Type B pancreatic cell (in vitro differentiated cells): ENCODE measurements at regions not wholly inside any gene's neighbourhood (a gene's known extent, or its start where the extent isn't known, plus 50 kb on each side); places are given as distances from the start of the nearest gene placed in this dataset.
"Not testable (repeated sequence)": the region's sequence is repeated elsewhere in the genome, so short reads cannot be mapped to it uniquely, and the experiment has no call there.

Experiments
- DNase-seq: peaks from one replicate; pipeline ENCODE4 v3.0.0; 2021; ENCODE audit warnings: mixed read lengths; ENCODE audit not compliant: unreplicated experiment; ENCODE audit errors: extremely low spot score
- H3K27ac Mint-ChIP-seq: 2 replicates; pipeline ENCODE4 v1.8.0; 2021; ENCODE audit warnings: mild to moderate bottlenecking, mixed read lengths
- H3K27me3 Mint-ChIP-seq: 2 replicates; pipeline ENCODE4 v1.8.0; 2021; ENCODE audit warnings: mixed read lengths
- H3K36me3 Mint-ChIP-seq: 2 replicates; pipeline ENCODE4 v1.8.0; 2021; ENCODE audit warnings: mixed read lengths
- H3K4me1 Mint-ChIP-seq: one replicate; pipeline ENCODE4 v1.8.0; 2021; ENCODE audit warnings: mixed read lengths; ENCODE audit not compliant: unreplicated experiment
- H3K4me3 Mint-ChIP-seq: 2 replicates; pipeline ENCODE4 v1.8.0; 2021; ENCODE audit warnings: mild to moderate bottlenecking, mixed read lengths
- H3K9me3 Mint-ChIP-seq: 2 replicates; pipeline ENCODE4 v1.8.0; 2021; ENCODE audit warnings: mixed read lengths
- CTCF ChIP-seq: fragments of 200-600 bp; sonication (generic); conservative IDR thresholded peaks from 2 replicates; pipeline ENCODE4 v1.5.0; 2021; ENCODE audit warnings: antibody characterized with exemption, mild to moderate bottlenecking

DNA sequence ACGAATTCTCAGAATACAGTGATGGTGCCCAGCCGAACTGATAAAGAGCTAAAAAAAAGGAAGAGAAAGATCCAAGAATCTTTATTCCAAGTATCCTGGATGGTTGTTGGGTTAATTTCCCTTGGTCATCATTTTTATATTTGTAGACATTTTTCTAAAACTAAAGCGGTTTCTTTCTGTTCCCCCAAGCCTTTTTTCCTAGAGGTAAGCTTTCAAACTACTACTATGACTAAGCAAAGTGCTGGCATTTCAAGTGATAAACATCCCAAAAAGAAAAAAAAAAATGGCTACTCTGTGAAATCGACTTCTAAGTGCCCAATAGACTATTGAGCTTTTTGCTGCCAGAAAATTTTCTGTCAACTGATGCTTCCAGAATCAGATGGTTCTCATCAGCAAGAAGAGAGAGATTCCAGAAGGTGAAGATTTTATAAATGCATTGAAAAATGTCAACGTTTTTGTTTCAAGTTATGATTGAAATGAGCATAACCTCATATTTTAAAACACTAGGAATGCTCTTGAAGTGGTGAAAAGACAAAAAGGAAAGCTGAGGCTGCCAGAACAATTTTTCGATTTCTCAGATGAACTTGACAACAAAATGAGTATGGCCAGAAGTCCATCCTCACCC lies 96.1 kb upstream of the ZC3H11B start:
- no peaks in the 10 kb centered on the region for H3K27me3 Mint-ChIP-seq
- no peak for TF ChIP-seq CTCF
- no peak for DNase-seq
- H3K4me1 Mint-ChIP-seq, result peaks cover 6% of the 10 kb centered on the region
- H3K27ac Mint-ChIP-seq, result no peak overlapping the region
- H3K36me3 Mint-ChIP-seq, result no peaks in the 10 kb centered on the region
- peaks cover 12% of the 10 kb centered on the region for H3K9me3 Mint-ChIP-seq
- H3K4me3 Mint-ChIP-seq, result no peak overlapping the region

GRCh38 chr1:219707885-219708284 lies 95.0 kb upstream of the ZC3H11B start:
- H3K9me3 Mint-ChIP-seq, result peaks cover 12% of the 10 kb centered on the region
- not testable (repeated sequence) for H3K36me3 Mint-ChIP-seq, H3K4me1 Mint-ChIP-seq, DNase-seq, H3K4me3 Mint-ChIP-seq, H3K27me3 Mint-ChIP-seq, H3K27ac Mint-ChIP-seq

DNA sequence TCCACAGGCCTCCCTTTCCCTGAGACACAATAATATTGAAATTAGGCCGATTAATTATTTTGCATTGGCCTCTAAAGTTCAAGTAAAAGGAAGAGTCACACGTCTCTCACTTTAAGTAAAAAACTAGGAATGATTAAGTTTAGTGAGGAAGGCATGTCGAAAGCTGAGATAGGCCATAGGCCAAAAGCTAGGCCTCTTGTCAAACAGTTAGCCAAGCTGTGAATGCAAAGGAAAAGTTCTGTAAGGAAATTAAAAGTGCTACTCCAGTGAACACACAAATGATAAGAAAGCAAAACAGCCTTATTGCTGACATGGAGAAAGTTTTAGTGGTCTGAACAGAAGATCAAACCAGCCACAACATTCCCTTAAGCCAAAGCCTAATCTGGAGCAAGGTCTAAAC lies 91.4 kb upstream of the ZC3H11B start:
- not testable (repeated sequence) for H3K4me3 Mint-ChIP-seq, H3K9me3 Mint-ChIP-seq, H3K27me3 Mint-ChIP-seq, H3K27ac Mint-ChIP-seq, DNase-seq, H3K4me1 Mint-ChIP-seq, H3K36me3 Mint-ChIP-seq

GRCh38 chr1:219703368-219703639 lies 90.4 kb upstream of the ZC3H11B start:
- TF ChIP-seq CTCF, result no peak
- Mint-ChIP-seq H3K4me3 (no peak overlapping the region), H3K9me3 (peaks cover 6% of the 10 kb centered on the region), H3K27ac (no peak overlapping the region), H3K27me3 (no peaks in the 10 kb centered on the region), H3K36me3 (no peaks in the 10 kb centered on the region), H3K4me1 (no peaks in the 10 kb centered on the region)
- no peak for DNase-seq

GRCh38 chr1:219701476-219701875 lies 88.6 kb upstream of the ZC3H11B start:
- no peaks in the 10 kb centered on the region for H3K36me3 Mint-ChIP-seq

GRCh38 chr1:219699870-219700269 lies 87.0 kb upstream of the ZC3H11B start:
- no peak overlapping the region for H3K27ac Mint-ChIP-seq
- no peaks in the 10 kb centered on the region for H3K27me3 Mint-ChIP-seq
- H3K4me1 Mint-ChIP-seq, result no peaks in the 10 kb centered on the region
- H3K36me3 Mint-ChIP-seq, result no peaks in the 10 kb centered on the region
- no peak overlapping the region for H3K4me3 Mint-ChIP-seq
- no peak for TF ChIP-seq CTCF
- no peaks in the 10 kb centered on the region for H3K9me3 Mint-ChIP-seq
- DNase-seq, result no peak

More at GRCh38 chr1:219701476-219701875, 88.6 kb upstream of the ZC3H11B start:
- DNase-seq, result no peak
- no peak for TF ChIP-seq CTCF
- Mint-ChIP-seq H3K9me3 (peaks cover 6% of the 10 kb centered on the region), H3K4me1 (no peaks in the 10 kb centered on the region), H3K27ac (no peak overlapping the region), H3K27me3 (no peaks in the 10 kb centered on the region), H3K4me3 (no peak overlapping the region)

GRCh38 chr1:219697682-219698081 lies 84.8 kb upstream of the ZC3H11B start:
- no peaks in the 10 kb centered on the region for H3K4me1 Mint-ChIP-seq
- no peaks in the 10 kb centered on the region for H3K27me3 Mint-ChIP-seq
- no peak for TF ChIP-seq CTCF
- no peaks in the 10 kb centered on the region for H3K36me3 Mint-ChIP-seq
- DNase-seq, result no peak
- no peak overlapping the region for H3K27ac Mint-ChIP-seq
- H3K9me3 Mint-ChIP-seq, result no peaks in the 10 kb centered on the region
- H3K4me3 Mint-ChIP-seq, result no peak overlapping the region
